Nephron progenitor cell (in vitro differentiated cells): ENCODE measurements at regions not wholly inside any gene's neighbourhood (a gene's known extent, or its start where the extent isn't known, plus 50 kb on each side); places are given as distances from the start of the nearest gene placed in this dataset.
"Not testable (repeated sequence)": the region's sequence is repeated elsewhere in the genome, so short reads cannot be mapped to it uniquely, and the experiment has no call there.

Experiments used
- DNase-seq: peaks from one replicate; pipeline ENCODE4 v3.0.0; 2021
- H3K27ac Mint-ChIP-seq: 2 replicates; pipeline ENCODE4 v1.8.0; 2021; ENCODE audit warnings: mild to moderate bottlenecking, moderate library complexity, mixed read lengths
- H3K27me3 Mint-ChIP-seq: 2 replicates; pipeline ENCODE4 v1.8.0; 2021; ENCODE audit warnings: mild to moderate bottlenecking, low read depth, mixed read lengths; ENCODE audit not compliant: poor library complexity
- H3K36me3 Mint-ChIP-seq: 2 replicates; pipeline ENCODE4 v1.8.0; 2021; ENCODE audit warnings: low read depth, mixed read lengths
- H3K4me1 Mint-ChIP-seq: 2 replicates; pipeline ENCODE4 v1.8.0; 2021; ENCODE audit warnings: mixed read lengths
- H3K4me3 Mint-ChIP-seq: 2 replicates; pipeline ENCODE4 v1.8.0; 2021; ENCODE audit warnings: mild to moderate bottlenecking, moderate library complexity, mixed read lengths
- H3K9me3 Mint-ChIP-seq: 2 replicates; pipeline ENCODE4 v1.8.0; 2021; ENCODE audit warnings: mild to moderate bottlenecking, moderate library complexity, mixed read lengths
- CTCF ChIP-seq: fragments of 200-600 bp; sonication (generic); IDR thresholded peaks from 2 replicates; pipeline ENCODE4 v1.5.0; 2021; ENCODE audit warnings: antibody characterized with exemption

GRCh38 chr4:4090720-4091119 lies 136.0 kb downstream of the OTOP1 start:
- TF ChIP-seq CTCF: peak; percentile 44
- H3K9me3 Mint-ChIP-seq, H3K4me3 Mint-ChIP-seq, H3K27ac Mint-ChIP-seq, H3K36me3 Mint-ChIP-seq, H3K4me1 Mint-ChIP-seq, H3K27me3 Mint-ChIP-seq, DNase-seq: not testable (repeated sequence)

- not testable (repeated sequence) for H3K27ac Mint-ChIP-seq, H3K36me3 Mint-ChIP-seq, H3K9me3 Mint-ChIP-seq, H3K4me3 Mint-ChIP-seq, DNase-seq, H3K27me3 Mint-ChIP-seq, H3K4me1 Mint-ChIP-seq
Observed at GRCh38 chr4:4092159-4092558, 134.6 kb downstream of the OTOP1 start.

GRCh38 chr4:4099610-4100009 lies 127.1 kb downstream of the OTOP1 start:
- H3K36me3 Mint-ChIP-seq, H3K9me3 Mint-ChIP-seq: not testable (repeated sequence)

GRCh38 chr4:4106923-4107322 lies 119.8 kb downstream of the OTOP1 start:
- peak; percentile 26 for DNase-seq
- not testable (repeated sequence) for H3K36me3 Mint-ChIP-seq, H3K9me3 Mint-ChIP-seq, H3K27ac Mint-ChIP-seq, H3K4me1 Mint-ChIP-seq
- peak overlapping the region; percentile 42 for H3K4me3 Mint-ChIP-seq
- peaks cover 64% of the 10 kb centered on the region for H3K27me3 Mint-ChIP-seq

More at GRCh38 chr4:4099610-4100009, 127.1 kb downstream of the OTOP1 start:
- H3K27me3 Mint-ChIP-seq: peaks cover 33% of the 10 kb centered on the region
- not testable (repeated sequence) for H3K27ac Mint-ChIP-seq, H3K4me3 Mint-ChIP-seq, H3K4me1 Mint-ChIP-seq, DNase-seq

GRCh38 chr4:4107411-4108107 lies 119.2 kb downstream of the OTOP1 start:
- Mint-ChIP-seq H3K4me3 (peak overlapping the region; percentile 73), H3K27me3 (peaks cover 58% of the 10 kb centered on the region)
- not testable (repeated sequence) for H3K4me1 Mint-ChIP-seq, H3K27ac Mint-ChIP-seq, H3K36me3 Mint-ChIP-seq, H3K9me3 Mint-ChIP-seq
- peak; percentile 31 for TF ChIP-seq CTCF
- peak; percentile 82 for DNase-seq

- not testable (repeated sequence) for H3K4me1 Mint-ChIP-seq, H3K36me3 Mint-ChIP-seq, H3K27ac Mint-ChIP-seq, H3K4me3 Mint-ChIP-seq, H3K9me3 Mint-ChIP-seq, DNase-seq
- H3K27me3 Mint-ChIP-seq: peaks cover 20% of the 10 kb centered on the region
Observed at GRCh38 chr4:4115381-4115780, 111.3 kb downstream of the OTOP1 start.

- H3K27me3 Mint-ChIP-seq: peaks cover 14% of the 10 kb centered on the region
- not testable (repeated sequence) for H3K9me3 Mint-ChIP-seq, H3K36me3 Mint-ChIP-seq, DNase-seq, H3K27ac Mint-ChIP-seq, H3K4me1 Mint-ChIP-seq, H3K4me3 Mint-ChIP-seq
Observed at GRCh38 chr4:4116901-4117300, 109.8 kb downstream of the OTOP1 start.

- DNase-seq, H3K36me3 Mint-ChIP-seq, H3K27ac Mint-ChIP-seq, H3K4me1 Mint-ChIP-seq, H3K9me3 Mint-ChIP-seq, H3K4me3 Mint-ChIP-seq: not testable (repeated sequence)
- peaks cover 29% of the 10 kb centered on the region for H3K27me3 Mint-ChIP-seq
Observed at GRCh38 chr4:4134368-4134767, 92.4 kb downstream of the OTOP1 start.

- H3K36me3 Mint-ChIP-seq, H3K4me1 Mint-ChIP-seq, H3K4me3 Mint-ChIP-seq, H3K27ac Mint-ChIP-seq, H3K9me3 Mint-ChIP-seq, DNase-seq: not testable (repeated sequence)
- peaks cover 26% of the 10 kb centered on the region for H3K27me3 Mint-ChIP-seq
Observed at GRCh38 chr4:4136621-4137020, 90.1 kb downstream of the OTOP1 start.
